PC-3 (cell line): ENCODE measurements at regions not wholly inside any gene's neighbourhood (a gene's known extent, or its start where the extent isn't known, plus 50 kb on each side); places are given as distances from the start of the nearest gene placed in this dataset.

Experiments used
- ATAC-seq: fragments of 200-7000 bp; cut with Tn5 transposase; 2 replicates; pipeline ENCODE4 v1.9.1; 2020; ENCODE audit warnings: mild to moderate bottlenecking, moderate library complexity
- BruUV-seq: library from RNA; stranded (reverse); fragments of 400-500 nt; replicated peaks from 2 replicates; lab custom pipeline; 2021; lab: Mats Ljungman, UMichigan
- CTCF ChIA-PET: fragments of 300-600 bp; sonication (Branson Sonifier 250); formaldehyde crosslinking; loops from one replicate; lab custom pipeline; 2022; ENCODE audit warnings: antibody characterized with exemption; lab: Charles Lee
- POLR2A ChIA-PET: fragments of 300-600 bp; sonication (Branson Sonifier 250); formaldehyde crosslinking; loops from one replicate; lab custom pipeline; 2022; ENCODE audit warnings: antibody characterized with exemption; ENCODE audit not compliant: unreplicated experiment; lab: Charles Lee
- DNase-seq: peaks from one replicate; pipeline ENCODE4 v3.0.0-alpha.2; 2015
- H2AFZ ChIP-seq: fragments of 300-600 bp; sonication (generic); 2 replicates; pipeline ENCODE4 v1.6.0; 2016; ENCODE audit warnings: antibody characterized with exemption, low read length
- H3F3A ChIP-seq: fragments of 300-600 bp; sonication (generic); one replicate; pipeline ENCODE4 v1.6.0; 2017; ENCODE audit warnings: antibody characterized with exemption, low read length, control low read depth, mild to moderate bottlenecking; ENCODE audit not compliant: unreplicated experiment
- H3K27ac ChIP-seq: fragments of 300-600 bp; sonication (generic); 2 replicates; pipeline ENCODE4 v1.5.1; 2016; ENCODE audit warnings: mild to moderate bottlenecking, low read length
- H3K27me3 ChIP-seq: fragments of 300-600 bp; sonication (generic); 2 replicates; pipeline ENCODE4 v1.6.1; 2016; ENCODE audit warnings: low read length, mixed read lengths
- H3K36me3 ChIP-seq: fragments of 300-600 bp; sonication (generic); 2 replicates; pipeline ENCODE4 v1.6.1; 2016; ENCODE audit warnings: low read depth, mixed run types, low read length, mixed read lengths
- H3K4me1 ChIP-seq: fragments of 300-600 bp; sonication (generic); 2 replicates; pipeline ENCODE4 v1.5.1; 2016; ENCODE audit warnings: low read length; ENCODE audit not compliant: insufficient read depth
- H3K4me2 ChIP-seq: fragments of 300-600 bp; sonication (generic); 2 replicates; pipeline ENCODE4 v1.6.0; 2016; ENCODE audit warnings: low read length
- H3K4me3 ChIP-seq: fragments of 300-600 bp; sonication (generic); 2 replicates; pipeline ENCODE4 v1.5.1; 2016; ENCODE audit warnings: mild to moderate bottlenecking, low read length, mixed read lengths
- H3K79me2 ChIP-seq: fragments of 300-600 bp; sonication (generic); 2 replicates; pipeline ENCODE4 v1.6.1; 2017; ENCODE audit warnings: low read length, mixed read lengths
- H3K9ac ChIP-seq: fragments of 300-600 bp; sonication (generic); 2 replicates; pipeline ENCODE4 v1.6.0; 2016; ENCODE audit warnings: mild to moderate bottlenecking, low read length
- H3K9me2 ChIP-seq: fragments of 300-600 bp; sonication (generic); replicated peaks from 2 replicates; pipeline ENCODE4 v1.6.1; 2016; ENCODE audit warnings: mixed run types, low read length, mixed read lengths
- H3K9me3 ChIP-seq: fragments of 300-600 bp; sonication (generic); 2 replicates; pipeline ENCODE4 v1.6.1; 2016; ENCODE audit warnings: low read length, mixed read lengths
- H4K20me1 ChIP-seq: fragments of 300-600 bp; sonication (generic); 2 replicates; pipeline ENCODE4 v1.6.1; 2016; ENCODE audit warnings: low read length, mixed read lengths
- EZH2 ChIP-seq: fragments of 300-600 bp; sonication (generic); IDR thresholded peaks from one replicate; pipeline ENCODE4 v1.6.1; 2017; ENCODE audit warnings: antibody characterized with exemption, mild to moderate bottlenecking, low read length; ENCODE audit not compliant: unreplicated experiment
- EZH2phosphoT487 ChIP-seq: fragments of 300-600 bp; sonication (generic); IDR thresholded peaks from 2 replicates; pipeline ENCODE4 v1.6.1; 2018; ENCODE audit warnings: mild to moderate bottlenecking, antibody characterized with exemption, low read length, borderline replicate concordance
- intact Hi-C: fragments of 100-400 bp; cut with micrococcal nuclease; formaldehyde crosslinking; loops from 2 replicates; pipeline ENCODE4 v1.9.0; 2023
- TF ChIP-seq, protein P1 (sequence below): fragments of 300-600 bp; sonication (generic); conservative IDR thresholded peaks from 2 replicates; pipeline ENCODE4 v1.5.1; 2017; ENCODE audit warnings: antibody characterized with exemption, low read depth, mild to moderate bottlenecking, low read length

DNA sequence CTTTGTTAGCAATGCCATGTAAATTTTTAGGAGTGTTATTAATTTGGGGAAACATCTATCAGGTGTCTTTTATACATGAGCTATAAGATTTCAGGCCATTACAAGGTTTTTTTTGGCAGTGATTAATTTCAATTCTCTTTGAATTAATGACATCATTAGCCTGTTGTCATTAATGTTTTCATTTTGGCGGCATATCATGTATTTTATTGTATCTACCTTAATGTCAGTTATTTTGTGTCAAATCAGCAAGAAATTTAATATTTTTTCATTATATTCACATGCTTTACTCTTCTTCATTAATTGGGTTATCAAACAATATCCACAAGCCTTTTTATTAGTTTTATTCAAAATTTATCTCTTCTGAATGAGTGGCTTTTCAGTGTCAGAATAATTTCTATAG lies 153.0 kb upstream of the CAND1 start:
- no peaks in the 10 kb centered on the region for H3K4me1 ChIP-seq
- BruUV-seq: no TSS peak
- H3K4me2 ChIP-seq: no peak overlapping the region
- H3K27me3 ChIP-seq: peaks cover 54% of the 10 kb centered on the region
- intact Hi-C loops: no loop called here
- no peaks in the 10 kb centered on the region for H3K79me2 ChIP-seq
- no peak overlapping the region for H3K9ac ChIP-seq
- no peaks in the 10 kb centered on the region for H3K36me3 ChIP-seq
- H3K9me3 ChIP-seq: no peaks in the 10 kb centered on the region
- ATAC-seq (no peak), DNase-seq (no peak)
- H3K9me2 ChIP-seq: no peaks in the 10 kb centered on the region
- H2AFZ ChIP-seq: no peak overlapping the region
- ChIA-PET CTCF (no interaction called here), POLR2A (no interaction called here)
- no peak overlapping the region for H3K27ac ChIP-seq
- no peaks in the 10 kb centered on the region for H4K20me1 ChIP-seq
- TF ChIP-seq, protein P1, sequence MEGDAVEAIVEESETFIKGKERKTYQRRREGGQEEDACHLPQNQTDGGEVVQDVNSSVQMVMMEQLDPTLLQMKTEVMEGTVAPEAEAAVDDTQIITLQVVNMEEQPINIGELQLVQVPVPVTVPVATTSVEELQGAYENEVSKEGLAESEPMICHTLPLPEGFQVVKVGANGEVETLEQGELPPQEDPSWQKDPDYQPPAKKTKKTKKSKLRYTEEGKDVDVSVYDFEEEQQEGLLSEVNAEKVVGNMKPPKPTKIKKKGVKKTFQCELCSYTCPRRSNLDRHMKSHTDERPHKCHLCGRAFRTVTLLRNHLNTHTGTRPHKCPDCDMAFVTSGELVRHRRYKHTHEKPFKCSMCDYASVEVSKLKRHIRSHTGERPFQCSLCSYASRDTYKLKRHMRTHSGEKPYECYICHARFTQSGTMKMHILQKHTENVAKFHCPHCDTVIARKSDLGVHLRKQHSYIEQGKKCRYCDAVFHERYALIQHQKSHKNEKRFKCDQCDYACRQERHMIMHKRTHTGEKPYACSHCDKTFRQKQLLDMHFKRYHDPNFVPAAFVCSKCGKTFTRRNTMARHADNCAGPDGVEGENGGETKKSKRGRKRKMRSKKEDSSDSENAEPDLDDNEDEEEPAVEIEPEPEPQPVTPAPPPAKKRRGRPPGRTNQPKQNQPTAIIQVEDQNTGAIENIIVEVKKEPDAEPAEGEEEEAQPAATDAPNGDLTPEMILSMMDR: no peak
- TF ChIP-seq EZH2phosphoT487 (no peak), EZH2 (no peak)
- H3K4me3 ChIP-seq: no peak overlapping the region
- H3F3A ChIP-seq: no peaks in the 10 kb centered on the region

GRCh38 chr12:67122584-67122983 lies 146.6 kb upstream of the CAND1 start:
- H3K4me2 ChIP-seq: no peak overlapping the region
- no peaks in the 10 kb centered on the region for H3K4me1 ChIP-seq
- H2AFZ ChIP-seq: no peak overlapping the region
- CTCF ChIA-PET: no interaction called here
- H3K9me3 ChIP-seq: no peaks in the 10 kb centered on the region
- H3K79me2 ChIP-seq: no peaks in the 10 kb centered on the region
- no peak overlapping the region for H3K4me3 ChIP-seq
- no peaks in the 10 kb centered on the region for H3F3A ChIP-seq
- peaks cover 61% of the 10 kb centered on the region for H3K27me3 ChIP-seq
- POLR2A ChIA-PET: no interaction called here
- no peak for DNase-seq
- H3K9ac ChIP-seq: no peak overlapping the region
- H3K9me2 ChIP-seq: no peaks in the 10 kb centered on the region
- ATAC-seq: no peak
- H3K36me3 ChIP-seq: no peaks in the 10 kb centered on the region
- TF ChIP-seq, protein P1: no peak
- no peak for TF ChIP-seq EZH2phosphoT487
- TF ChIP-seq EZH2: no peak
- BruUV-seq: no TSS peak
- intact Hi-C loops: no loop called here
- H3K27ac ChIP-seq: no peak overlapping the region
- no peaks in the 10 kb centered on the region for H4K20me1 ChIP-seq

- CTCF ChIA-PET: no interaction called here
- Histone ChIP-seq H3K36me3 (no peaks in the 10 kb centered on the region), H3K4me3 (no peak overlapping the region), H3F3A (no peaks in the 10 kb centered on the region), H2AFZ (no peak overlapping the region), H3K9me3 (no peaks in the 10 kb centered on the region), H3K9ac (no peak overlapping the region), H4K20me1 (no peaks in the 10 kb centered on the region), H3K27ac (no peak overlapping the region), H3K79me2 (no peaks in the 10 kb centered on the region), H3K4me2 (no peak overlapping the region), H3K4me1 (no peaks in the 10 kb centered on the region), H3K9me2 (no peaks in the 10 kb centered on the region), H3K27me3 (peaks cover 52% of the 10 kb centered on the region)
- TF ChIP-seq EZH2 (no peak), EZH2phosphoT487 (no peak)
- TF ChIP-seq, protein P1: no peak
- ATAC-seq (no peak; the same call in 1 of the 2 replicates), DNase-seq (peak; percentile 55)
- POLR2A ChIA-PET: no interaction called here
- intact Hi-C loops: no loop called here
- no TSS peak for BruUV-seq
Measured at GRCh38 chr12:67137256-67137655, 131.9 kb upstream of the CAND1 start.
